GM12878 (cell line): ENCODE measurements at regions not wholly inside any gene's neighbourhood (a gene's known extent, or its start where the extent isn't known, plus 50 kb on each side); places are given as distances from the start of the nearest gene placed in this dataset.

ENCODE experiments used
- ATAC-seq: fragments of 200-7000 bp; cut with Tn5 transposase; 3 replicates; pipeline ENCODE4 v1.9.1; 2020; ENCODE audit warnings: mild to moderate bottlenecking, moderate library complexity
- BruUV-seq: library from RNA; stranded (reverse); fragments of 400-500 nt; replicated peaks from 2 replicates; lab custom pipeline; 2021; lab: Mats Ljungman, UMichigan
- CTCF ChIA-PET: fragments of 300-600 bp; sonication (Branson Sonifier 250); formaldehyde crosslinking; extraction: SDS; loops from one replicate; lab custom pipeline; 2021; ENCODE audit warnings: inconsistent platforms; lab: Yijun Ruan, JAX
- POLR2A ChIA-PET: fragments of 350-600 bp; formaldehyde crosslinking; extraction: SDS; loops from one replicate; lab custom pipeline; 2021; ENCODE audit warnings: inconsistent platforms; lab: Charles Lee
- RAD21 ChIA-PET: fragments of 300-600 bp; sonication (Branson Sonifier 250); formaldehyde crosslinking; loops from one replicate; lab custom pipeline; 2023; ENCODE audit warnings: antibody characterized with exemption; ENCODE audit not compliant: unreplicated experiment; lab: Charles Lee
- SMC1A ChIA-PET: fragments of 300-600 bp; sonication (Branson Sonifier 250); formaldehyde crosslinking; loops from one replicate; lab custom pipeline; 2023; ENCODE audit not compliant: unreplicated experiment, uncharacterized antibody; lab: Charles Lee
- DNase-seq: peaks from one replicate; pipeline ENCODE4 v3.0.0-alpha.2; 2011; ENCODE audit warnings: low read depth, low spot score
- FAIRE-seq: peaks from 3 replicates; lab custom pipeline; 2011; peaks lifted over from hg19 to GRCh38; lab: Jason Lieb, UNC
- H2AFZ ChIP-seq: 2 replicates; pipeline ENCODE4 v1.6.0; 2011; ENCODE audit warnings: low read depth, low read length, control low read depth; ENCODE audit not compliant: control insufficient read depth
- H3K27ac ChIP-seq: 2 replicates; pipeline ENCODE4 v1.5.1; 2011; ENCODE audit warnings: control low read depth; ENCODE audit not compliant: control insufficient read depth, insufficient read depth
- H3K27me3 ChIP-seq, 2 experiments: replicated peaks in 1 of 2; 2 replicates each; pipeline versions ENCODE4 v1.6.0 to v1.6.1; 2011; ENCODE audit warnings: low read length in 1 of 2; ENCODE audit not compliant: control insufficient read depth in 2 of 2, insufficient read depth in 2 of 2
- H3K36me3 ChIP-seq, 2 experiments: 2 replicates each; pipeline ENCODE4 v1.5.1; 2011; ENCODE audit warnings: low read length in 1 of 2; ENCODE audit not compliant: control insufficient read depth in 2 of 2, insufficient read depth in 2 of 2
- H3K4me1 ChIP-seq: 2 replicates; pipeline ENCODE4 v1.6.1; 2011; ENCODE audit warnings: mild to moderate bottlenecking, low read length, moderate library complexity, mixed read lengths; ENCODE audit not compliant: control insufficient read depth, insufficient read depth
- H3K4me2 ChIP-seq: 2 replicates; pipeline ENCODE4 v1.6.0; 2011; ENCODE audit warnings: control low read depth; ENCODE audit not compliant: control insufficient read depth, insufficient read depth
- H3K4me3 ChIP-seq: fragments of 200-600 bp; sonication (generic); 2 replicates; pipeline ENCODE4 v1.5.1; 2016
- H3K79me2 ChIP-seq: 2 replicates; pipeline ENCODE4 v1.6.0; 2011; ENCODE audit warnings: low read length; ENCODE audit not compliant: control insufficient read depth, insufficient read depth
- H3K9ac ChIP-seq: 2 replicates; pipeline ENCODE4 v1.8.0; 2011; ENCODE audit warnings: low read length, control low read depth, mixed read lengths; ENCODE audit not compliant: control insufficient read depth, insufficient read depth
- H3K9me3 ChIP-seq: replicated peaks from 3 replicates; pipeline ENCODE4 v1.5.1; 2011; ENCODE audit warnings: mild to moderate bottlenecking, low read length; ENCODE audit not compliant: control insufficient read depth, insufficient read depth
- H4K20me1 ChIP-seq: 2 replicates; pipeline ENCODE4 v1.6.0; 2011; ENCODE audit not compliant: control insufficient read depth, insufficient read depth
- ASH2L ChIP-seq: fragments of 300-600, 200-600 bp; sonication (generic); IDR thresholded peaks from 2 replicates; pipeline ENCODE4 v1.6.1; 2017; ENCODE audit warnings: low read depth, mild to moderate bottlenecking, borderline replicate concordance
- ATF2 ChIP-seq: IDR thresholded peaks from 2 replicates; pipeline ENCODE4 v1.6.1; 2012; ENCODE audit warnings: low read length, inconsistent platforms
- CBFB ChIP-seq: IDR thresholded peaks from 2 replicates; pipeline ENCODE4 v1.6.1; 2016; ENCODE audit warnings: antibody characterized with exemption, low read depth
- IKZF1 ChIP-seq: fragments of 450-650 bp; conservative IDR thresholded peaks from 2 replicates; pipeline ENCODE4 v1.6.1; 2017; ENCODE audit warnings: antibody characterized with exemption, mild to moderate bottlenecking
- IRF5 ChIP-seq: fragments of 450-650 bp; IDR thresholded peaks from 2 replicates; pipeline ENCODE4 v1.6.1; 2017; ENCODE audit warnings: borderline replicate concordance
- NFIC ChIP-seq: IDR thresholded peaks from 2 replicates; pipeline ENCODE4 v1.6.1; 2012; ENCODE audit warnings: low read depth, mild to moderate bottlenecking, inconsistent platforms, low read length, moderate library complexity
- NFXL1 ChIP-seq: fragments of 450-650 bp; IDR thresholded peaks from 2 replicates; pipeline ENCODE4 v1.6.1; 2017; ENCODE audit warnings: antibody characterized with exemption, mild to moderate bottlenecking, borderline replicate concordance
- WGBS: methylation state at CpG from one replicate; pipeline ENCODE4 v1.1.6; 2016; ENCODE audit warnings: low lambda C conversion rate; ENCODE audit not compliant: insufficient replicate concordance, insufficient coverage; ENCODE audit errors: missing lambda C conversion rate; 5-methylcytosine and 5-hydroxymethylcytosine counted together
- in situ Hi-C: fragments of 300-500 bp; cut with MboI; formaldehyde crosslinking; loops from 9 replicates; pipeline ENCODE4 v1.14.3; 2018; ENCODE audit warnings: mixed read lengths
- intact Hi-C: fragments of 100-400 bp; cut with micrococcal nuclease; formaldehyde crosslinking; loops from one replicate; pipeline ENCODE4 v1.14.2; 2022; ENCODE audit not compliant: unreplicated experiment

- TF ChIP-seq IRF5: no peak
- TF ChIP-seq NFIC: no peak
- TF ChIP-seq, all 136 proteins: peak for 0
Observed at GRCh38 chr6:76774781-76775384, 688.4 kb downstream of the HTR1B start (continued).

GRCh38 chr6:76772951-76773350 is 690.3 kb downstream of the HTR1B start:
- no peak for ATAC-seq
- Histone ChIP-seq H3K4me2 (no peak overlapping the region), H3K4me1 (no peaks in the 10 kb centered on the region), H3K79me2 (no peaks in the 10 kb centered on the region), H2AFZ (no peak overlapping the region), H3K27ac (no peak overlapping the region), H3K9ac (no peak overlapping the region), H4K20me1 (no peaks in the 10 kb centered on the region), H3K27me3 (no peaks in the 10 kb centered on the region), H3K36me3 (no peaks in the 10 kb centered on the region), H3K4me3 (no peak overlapping the region), H3K9me3 (no peaks in the 10 kb centered on the region)
- FAIRE-seq: no peak
- RAD21 ChIA-PET: no interaction called here
- no TSS peak for BruUV-seq
- DNase-seq: no peak
- in situ Hi-C loops (no loop called here), intact Hi-C loops (no loop called here)
- WGBS: 0% methylated on average over 2 of the region's 2 CpGs
- POLR2A ChIA-PET: no interaction called here
- TF ChIP-seq ASH2L (no peak), IKZF1 (no peak), ATF2 (no peak), NFXL1 (no peak), CBFB (no peak)
- CTCF ChIA-PET: no interaction called here
- SMC1A ChIA-PET: no interaction called here
